ENCODE measurements at regions not wholly inside any gene's neighbourhood (a gene's known extent, or its start where the extent isn't known, plus 50 kb on each side); places are given as distances from the start of the nearest gene placed in this dataset.

DNA sequence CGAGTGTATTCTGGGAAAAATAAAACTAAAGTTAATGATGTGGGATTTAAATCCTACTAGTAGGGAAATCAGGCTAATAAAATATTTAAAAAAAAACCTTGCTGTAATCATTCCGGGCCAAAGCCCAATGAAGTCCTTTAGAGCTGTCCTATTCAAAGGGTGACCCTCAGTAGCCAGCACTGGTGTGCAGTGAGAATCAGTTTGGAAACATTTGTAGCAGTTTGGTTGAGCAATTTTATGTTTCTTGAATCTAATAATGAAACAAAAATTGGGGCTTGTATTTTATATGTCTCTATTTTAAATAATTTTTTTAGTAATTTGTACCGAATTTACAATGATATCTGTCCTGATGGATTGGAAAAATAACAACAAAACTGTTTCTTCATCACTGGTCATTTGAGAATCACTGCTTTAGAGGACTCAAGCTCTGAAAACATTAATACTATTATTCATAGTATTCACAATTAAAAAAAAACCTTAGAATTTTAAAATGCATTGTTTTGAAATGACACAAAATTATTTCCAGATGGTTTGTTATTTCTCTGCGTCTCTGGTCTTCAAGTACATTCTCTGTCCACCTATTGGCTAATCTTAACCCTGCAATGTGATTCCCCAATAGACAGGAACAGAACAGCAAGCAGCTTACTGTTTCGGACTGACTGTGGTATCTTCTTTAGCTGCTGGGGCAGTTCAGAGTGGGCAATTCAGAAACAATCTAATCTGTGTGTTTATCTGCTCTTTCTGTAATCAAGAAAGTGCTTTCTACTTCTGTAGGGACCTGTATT lies 71.2 kb downstream of the OTOL1 start:
- ATAC-seq (no peak), FAIRE-seq (no peak), DNase-seq (ENCODE audit: low spot score) (no peak)
- no peaks in the 10 kb centered on the region for H4K20me1 ChIP-seq (ENCODE audit: insufficient read depth, low read length)
- ChIA-PET POLR2A (no interaction called here), CTCF (ENCODE audit: low intra/inter-chr PET ratio, low total read pairs) (no interaction called here)
- BruUV-seq (replicated peaks), result no TSS peak
- H3K4me1 ChIP-seq (ENCODE audit: insufficient read depth, low read length), result no peaks in the 10 kb centered on the region
- no peak overlapping the region for H3K4me3 ChIP-seq (replicated peaks in 1 of 3; ENCODE audit: insufficient read depth in 1 of 3, low read depth in 2 of 3, low read length in 3 of 3)
- no peaks in the 10 kb centered on the region for H3K9me3 ChIP-seq (ENCODE audit: low read length)
- H3K36me3 ChIP-seq (replicated peaks in 1 of 2; ENCODE audit: control insufficient read depth in 1 of 2, insufficient read depth in 2 of 2, low read length in 2 of 2), result no peaks in the 10 kb centered on the region
- H3K27me3 ChIP-seq (ENCODE audit: control insufficient read depth in 1 of 2, insufficient read depth in 2 of 2, low read length in 2 of 2), result no peaks in the 10 kb centered on the region
- no peak overlapping the region for H3K27ac ChIP-seq (ENCODE audit: extremely low read length, insufficient read depth, low read length)
- no peak for TF ChIP-seq ZNF576 (CRISPR knock-in tag; IDR thresholded peaks at IDR 0.05)
- TF ChIP-seq HHEX (CRISPR knock-in tag; IDR thresholded peaks at IDR 0.05), result no peak
- TF ChIP-seq ZNF549 (CRISPR knock-in tag; IDR thresholded peaks at IDR 0.05), result no peak
- TF ChIP-seq SSRP1 (CRISPR knock-in tag; IDR thresholded peaks at IDR 0.05), result no peak
- no peak for TF ChIP-seq ZFP62 (CRISPR knock-in tag; IDR thresholded peaks at IDR 0.05)
- TF ChIP-seq SRY (CRISPR knock-in tag; IDR thresholded peaks at IDR 0.05), result no peak
- no peak overlapping the region for H3K9ac ChIP-seq (ENCODE audit: insufficient read depth, low read depth, low read length)
- intact Hi-C loops (cut with micrococcal nuclease; ENCODE audit: unreplicated experiment), result no loop called here
- H3K4me2 ChIP-seq (ENCODE audit: low read depth, low read length), result no peak overlapping the region
- 3% methylated on average over 5 of the region's 5 CpGs for WGBS (ENCODE audit: low lambda C conversion rate)
- no peak overlapping the region for H2AFZ ChIP-seq (ENCODE audit: low read length)
- in situ Hi-C loops (cut with HindIII; ENCODE audit: extremely low pct_ligation_motif_present, low pct_unique_long_range_greater_than_20kb), result loop anchor here (25.0 kb wide), 1 partner anchor 1920 kb away; no protein-coding TSS in a partner anchor
- H3K79me2 ChIP-seq (ENCODE audit: insufficient read depth, low read length), result no peaks in the 10 kb centered on the region

DNA sequence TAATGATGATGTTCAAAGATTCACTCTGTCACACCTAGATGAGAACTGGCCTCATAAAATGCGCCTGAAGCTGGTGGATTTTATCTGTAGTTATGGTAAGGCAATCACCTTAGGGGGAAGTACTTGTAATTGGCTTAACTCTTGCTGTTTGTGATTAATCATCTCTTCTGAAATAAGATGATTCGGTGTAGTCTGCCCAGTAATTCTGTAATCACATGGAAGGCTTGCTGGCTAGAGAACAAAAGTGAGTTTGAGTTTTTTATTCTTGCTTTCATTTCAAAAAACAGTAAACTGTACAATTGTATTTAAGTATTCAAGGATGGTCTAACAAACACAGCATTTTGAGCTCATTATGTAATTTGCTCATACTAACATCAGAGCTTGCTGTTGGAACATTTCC lies 72.1 kb downstream of the OTOL1 start:
- ATAC-seq, result no peak
- H2AFZ ChIP-seq (ENCODE audit: low read length), result no peak overlapping the region
- no peaks in the 10 kb centered on the region for H3K79me2 ChIP-seq (ENCODE audit: insufficient read depth, low read length)
- in situ Hi-C loops (cut with HindIII; ENCODE audit: extremely low pct_ligation_motif_present, low pct_unique_long_range_greater_than_20kb) (loop anchor here (25.0 kb wide), 1 partner anchor 1919 kb away; no protein-coding TSS in a partner anchor), intact Hi-C loops (cut with micrococcal nuclease; ENCODE audit: unreplicated experiment) (no loop called here)
- no peak overlapping the region for H3K4me3 ChIP-seq (replicated peaks in 1 of 3; ENCODE audit: insufficient read depth in 1 of 3, low read depth in 2 of 3, low read length in 3 of 3)
- ChIA-PET CTCF (ENCODE audit: low intra/inter-chr PET ratio, low total read pairs) (no interaction called here), POLR2A (no interaction called here)
- H3K9ac ChIP-seq (ENCODE audit: insufficient read depth, low read depth, low read length), result no peak overlapping the region
- no peaks in the 10 kb centered on the region for H3K36me3 ChIP-seq (replicated peaks in 1 of 2; ENCODE audit: control insufficient read depth in 1 of 2, insufficient read depth in 2 of 2, low read length in 2 of 2)
- H4K20me1 ChIP-seq (ENCODE audit: insufficient read depth, low read length), result no peaks in the 10 kb centered on the region
- no TSS peak for BruUV-seq (replicated peaks)
- DNase-seq (ENCODE audit: low spot score), result no peak
- no peak overlapping the region for H3K27ac ChIP-seq (ENCODE audit: extremely low read length, insufficient read depth, low read length)
- no peak overlapping the region for H3K4me2 ChIP-seq (ENCODE audit: low read depth, low read length)
- 0% methylated on average over 2 of the region's 2 CpGs for WGBS (ENCODE audit: low lambda C conversion rate)
- no peaks in the 10 kb centered on the region for H3K9me3 ChIP-seq (ENCODE audit: low read length)
- no peaks in the 10 kb centered on the region for H3K27me3 ChIP-seq (ENCODE audit: control insufficient read depth in 1 of 2, insufficient read depth in 2 of 2, low read length in 2 of 2)
- H3K4me1 ChIP-seq (ENCODE audit: insufficient read depth, low read length), result no peaks in the 10 kb centered on the region
- no peak for FAIRE-seq
- TF ChIP-seq, protein P1, sequence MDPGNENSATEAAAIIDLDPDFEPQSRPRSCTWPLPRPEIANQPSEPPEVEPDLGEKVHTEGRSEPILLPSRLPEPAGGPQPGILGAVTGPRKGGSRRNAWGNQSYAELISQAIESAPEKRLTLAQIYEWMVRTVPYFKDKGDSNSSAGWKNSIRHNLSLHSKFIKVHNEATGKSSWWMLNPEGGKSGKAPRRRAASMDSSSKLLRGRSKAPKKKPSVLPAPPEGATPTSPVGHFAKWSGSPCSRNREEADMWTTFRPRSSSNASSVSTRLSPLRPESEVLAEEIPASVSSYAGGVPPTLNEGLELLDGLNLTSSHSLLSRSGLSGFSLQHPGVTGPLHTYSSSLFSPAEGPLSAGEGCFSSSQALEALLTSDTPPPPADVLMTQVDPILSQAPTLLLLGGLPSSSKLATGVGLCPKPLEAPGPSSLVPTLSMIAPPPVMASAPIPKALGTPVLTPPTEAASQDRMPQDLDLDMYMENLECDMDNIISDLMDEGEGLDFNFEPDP (CRISPR knock-in tag; conservative IDR thresholded peaks at IDR 0.05), result no peak
- TF ChIP-seq, protein P2, sequence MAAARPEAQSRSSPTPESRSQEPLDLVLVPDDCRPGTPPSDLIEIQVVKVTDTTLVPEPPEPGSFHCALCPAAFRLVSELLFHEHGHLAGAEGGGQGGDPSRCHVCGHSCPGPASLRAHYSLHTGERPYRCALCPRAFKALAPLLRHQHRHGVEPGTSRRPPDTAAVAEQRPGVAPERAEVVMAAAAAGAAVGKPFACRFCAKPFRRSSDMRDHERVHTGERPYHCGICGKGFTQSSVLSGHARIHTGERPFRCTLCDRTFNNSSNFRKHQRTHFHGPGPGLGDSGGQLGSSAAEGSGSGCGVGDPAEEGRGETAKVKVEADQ (CRISPR knock-in tag; IDR thresholded peaks at IDR 0.05; ENCODE audit: borderline replicate concordance), result no peak
- TF ChIP-seq ZMYM2 (CRISPR knock-in tag; IDR thresholded peaks at IDR 0.05) (no peak), ZKSCAN1 (IDR thresholded peaks at IDR 0.05; ENCODE audit: low read length) (no peak), ZNF451 (CRISPR knock-in tag; IDR thresholded peaks at IDR 0.05) (no peak), NR0B2 (CRISPR knock-in tag; IDR thresholded peaks at IDR 0.05) (no peak), IRF2 (CRISPR knock-in tag; IDR thresholded peaks at IDR 0.05) (no peak), ATRX (CRISPR knock-in tag; IDR thresholded peaks at IDR 0.05; ENCODE audit: borderline replicate concordance) (no peak), MEIS1 (CRISPR knock-in tag; IDR thresholded peaks at IDR 0.05; ENCODE audit: borderline replicate concordance) (no peak), ARHGAP35 (CRISPR knock-in tag; IDR thresholded peaks at IDR 0.05; ENCODE audit: borderline replicate concordance) (no peak), KLF9 (CRISPR knock-in tag; IDR thresholded peaks at IDR 0.05; ENCODE audit: low read depth) (no peak), ZNF260 (CRISPR knock-in tag; IDR thresholded peaks at IDR 0.05; ENCODE audit: borderline replicate concordance, low read depth) (no peak)

Measured in HepG2 (cell line).